NOMO-1 treated with DMSO at 0.1 percent for 48 hours (cell line): ENCODE measurements at regions not wholly inside any gene's neighbourhood (a gene's known extent, or its start where the extent isn't known, plus 50 kb on each side); places are given as distances from the start of the nearest gene placed in this dataset.

Experiments
- DNase-seq: peaks from one replicate; lab custom pipeline; 2025; ENCODE audit not compliant: unreplicated experiment; lab: John Stamatoyannopoulos, UW

DNA sequence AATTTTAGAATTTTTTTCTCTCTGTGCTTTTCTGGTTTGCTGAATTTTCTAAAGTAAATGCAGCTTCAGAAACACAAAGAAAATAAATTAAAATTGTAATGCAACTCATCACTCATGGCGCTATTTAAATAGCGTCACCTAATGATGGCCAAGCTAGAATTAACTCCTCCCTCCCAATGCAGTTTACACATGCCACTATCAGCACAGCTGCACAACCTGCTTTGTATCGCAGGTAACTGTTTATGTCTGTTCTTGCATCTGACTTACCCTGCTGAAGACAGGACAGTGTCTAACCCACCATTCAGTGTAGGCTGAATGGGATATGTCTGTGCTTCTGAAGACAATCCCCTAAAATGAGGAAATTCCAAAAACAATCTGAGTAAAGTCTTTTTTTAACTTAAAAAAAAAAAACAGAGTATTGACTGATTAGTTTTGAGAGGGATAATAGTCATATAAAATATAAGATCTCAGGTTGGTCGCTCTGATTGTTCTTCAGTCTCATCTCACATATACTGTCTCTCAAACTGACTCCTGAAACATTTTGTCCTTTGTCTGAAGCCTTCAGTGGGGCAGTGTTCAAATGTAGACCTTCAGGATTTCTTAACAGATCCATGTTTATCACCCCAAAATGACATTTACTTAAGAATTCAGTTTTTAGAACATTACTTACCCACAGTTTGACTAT is 271.4 kb downstream of the ZEB2 start:
- DNase-seq, result no peak

DNA sequence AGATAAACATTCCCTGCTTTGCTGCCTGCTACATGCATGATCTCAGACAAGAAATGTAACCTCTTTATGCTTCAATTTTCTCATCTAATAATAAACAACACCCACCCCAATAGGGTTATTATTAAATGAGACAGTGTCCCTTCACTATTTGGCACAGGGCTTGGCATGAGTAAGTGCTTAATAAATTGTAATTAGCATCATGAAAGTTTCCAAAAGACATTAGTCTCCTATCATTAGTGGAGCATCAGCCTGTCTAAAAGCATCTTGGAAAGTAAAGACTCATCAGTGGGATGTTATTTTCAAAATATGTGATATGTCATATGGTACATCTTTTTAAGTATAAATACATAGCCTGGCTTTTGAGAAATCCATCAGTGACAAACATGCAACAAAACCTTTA is 275.0 kb downstream of the ZEB2 start:
- DNase-seq, result no peak

DNA sequence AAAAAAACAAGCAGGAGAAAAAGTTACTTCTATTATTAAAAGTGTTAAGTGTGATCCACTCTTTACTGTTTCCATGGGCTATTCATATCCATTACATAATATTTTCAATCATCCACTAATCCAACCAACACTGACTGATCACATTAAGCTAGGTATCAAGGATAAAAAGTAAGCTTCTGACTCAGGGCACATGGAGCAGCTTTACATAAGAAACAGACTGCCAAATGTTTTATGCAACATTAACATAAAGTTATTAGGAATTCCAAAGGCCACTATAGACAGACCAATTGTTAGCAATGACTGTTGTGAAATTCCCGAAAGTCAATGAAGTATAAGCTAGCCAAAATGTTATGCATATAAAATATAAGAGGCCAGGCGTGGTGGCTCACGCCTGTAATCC is 277.6 kb downstream of the ZEB2 start:
- no peak for DNase-seq

DNA sequence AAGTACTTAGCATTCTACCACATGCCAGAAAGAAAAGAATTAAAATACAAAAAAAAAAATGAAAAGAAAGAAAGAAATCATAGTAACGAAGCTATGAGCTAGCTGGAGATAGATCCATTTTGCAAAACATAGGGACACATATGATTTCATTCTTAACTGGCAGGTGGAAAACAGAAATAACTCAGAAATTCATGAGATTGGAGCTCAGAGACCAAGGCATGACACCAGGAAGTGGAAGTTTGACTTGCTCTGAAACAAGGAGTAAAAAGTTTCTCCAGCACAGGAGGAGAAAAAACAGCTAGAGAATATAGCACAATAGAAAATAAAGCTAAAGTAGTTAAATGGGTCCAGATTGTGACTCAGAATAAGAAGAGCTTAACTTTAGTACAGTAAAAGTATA is 278.1 kb downstream of the ZEB2 start:
- no peak for DNase-seq

DNA sequence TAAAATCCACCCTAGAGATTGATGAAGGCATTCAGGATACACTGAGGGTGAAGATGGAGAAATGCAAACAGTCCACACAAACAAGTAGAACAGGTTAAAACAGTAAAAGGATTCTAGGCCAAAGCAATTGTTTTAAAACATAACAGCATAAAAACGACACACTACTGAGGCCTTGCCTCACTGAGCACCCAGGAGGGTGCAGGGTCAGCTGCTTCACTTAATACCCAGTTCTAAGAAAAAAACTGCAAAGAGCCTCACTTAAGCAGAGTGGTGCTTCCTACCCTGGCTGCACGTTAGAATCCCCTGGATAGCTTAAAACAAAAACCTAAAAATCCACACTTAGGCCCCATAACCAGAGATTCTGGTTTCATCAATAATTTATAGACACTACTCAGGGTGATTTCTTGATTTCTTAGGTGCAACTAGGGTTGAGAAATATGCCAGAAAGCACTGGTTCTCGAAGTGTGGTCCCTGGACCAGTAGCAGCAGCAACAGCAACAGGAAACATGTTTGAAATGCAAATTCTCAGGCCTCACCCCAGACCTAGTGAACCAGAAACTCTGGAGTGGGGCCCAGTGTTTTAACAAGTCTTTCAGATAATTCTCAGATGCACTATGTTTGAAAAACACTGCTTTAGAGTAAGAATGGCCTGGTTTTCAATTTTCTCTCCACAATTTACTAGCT is 279.1 kb downstream of the ZEB2 start:
- no peak for DNase-seq

DNA sequence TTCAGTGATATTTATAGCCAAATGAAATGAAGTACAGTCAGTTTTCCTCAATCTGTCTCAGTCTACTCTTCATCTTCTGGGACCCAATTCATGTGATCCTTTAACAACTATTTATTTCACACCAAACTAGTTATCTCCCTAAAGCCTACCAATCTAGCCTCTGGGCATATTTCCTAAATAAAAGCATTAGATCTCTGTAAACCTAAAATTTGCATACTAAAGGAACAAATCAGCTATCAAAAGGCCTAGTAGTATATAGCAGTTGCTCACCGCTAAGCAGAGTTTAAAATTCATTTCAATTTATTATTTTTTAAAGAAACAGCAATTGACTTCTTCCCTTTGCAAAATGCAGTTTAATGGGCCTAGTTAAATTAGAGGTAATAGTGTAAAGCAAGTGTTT is 280.2 kb downstream of the ZEB2 start:
- DNase-seq, result no peak

DNA sequence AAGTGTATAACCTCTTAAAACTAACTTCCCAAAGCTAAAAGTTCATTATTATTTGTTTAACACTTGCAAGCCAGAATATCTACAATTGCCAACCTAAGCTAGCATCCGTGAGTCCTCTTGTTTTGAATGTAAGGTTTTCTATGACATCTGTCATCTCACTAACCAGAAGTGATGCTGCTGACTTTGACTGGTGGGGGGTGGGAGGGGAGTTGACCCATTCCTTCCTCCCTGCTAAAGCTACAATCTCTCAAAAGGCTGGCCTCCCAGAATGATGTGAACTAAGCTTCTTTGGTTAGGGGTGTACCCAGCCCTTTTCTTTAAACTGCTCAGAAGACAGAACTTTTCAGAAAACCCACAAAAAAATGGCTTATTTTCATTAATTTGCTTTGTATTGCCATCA is 280.6 kb downstream of the ZEB2 start:
- DNase-seq, result no peak

DNA sequence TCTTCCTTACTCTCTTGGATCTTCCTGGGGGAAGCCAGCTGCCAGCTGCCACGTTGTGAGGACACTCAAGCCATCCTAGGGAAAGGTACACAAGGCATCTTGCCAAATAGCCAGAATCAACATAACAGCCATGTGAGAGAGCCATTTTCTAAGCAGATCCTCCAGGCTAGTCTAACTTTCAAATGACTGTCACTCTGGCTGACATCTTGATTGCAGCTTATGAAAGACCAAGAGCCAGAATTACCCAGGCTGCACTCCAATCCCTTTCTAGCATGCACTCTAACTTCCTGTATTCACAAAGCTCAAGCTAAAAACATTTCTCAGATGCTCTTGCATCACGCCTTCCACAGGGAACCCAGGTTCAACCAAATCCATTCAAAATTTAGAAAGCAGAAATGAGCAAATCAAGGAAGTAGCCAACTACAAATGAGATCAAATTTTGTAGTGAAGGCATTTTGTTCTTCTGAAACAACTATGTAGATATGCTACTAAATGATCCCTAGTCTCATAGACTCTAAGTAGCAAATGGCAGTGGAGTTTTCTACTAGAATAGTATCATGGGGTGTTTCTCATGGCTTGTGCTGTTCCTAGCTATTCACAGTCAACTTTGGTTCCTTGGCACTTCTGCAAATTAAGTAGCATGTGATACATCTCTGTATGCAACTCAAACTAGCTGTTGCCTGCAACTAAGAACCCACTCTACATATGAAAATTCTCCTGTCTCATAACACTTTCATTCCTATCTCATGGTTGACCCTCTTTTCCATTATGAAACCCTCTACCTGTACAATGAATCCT is 281.9 kb downstream of the ZEB2 start:
- peak; percentile 94 for DNase-seq

DNA sequence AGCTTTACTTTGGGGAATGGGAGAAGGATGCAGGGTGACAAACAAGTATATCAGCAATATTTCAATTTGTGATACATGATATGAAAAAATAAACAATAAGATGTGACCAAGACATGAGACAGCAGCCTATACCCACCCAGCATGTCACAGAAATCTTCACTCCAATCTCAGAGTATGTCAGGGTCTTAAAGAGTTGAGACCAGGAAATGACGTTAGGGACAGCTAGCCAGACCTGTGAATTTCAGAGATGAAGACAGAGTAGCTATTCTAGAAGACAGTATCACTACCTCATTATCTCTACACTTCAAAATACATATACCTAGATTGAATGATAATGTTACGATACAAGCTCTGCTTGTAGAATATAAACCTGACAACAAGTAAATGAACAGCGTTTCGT is 282.8 kb downstream of the ZEB2 start:
- DNase-seq, result no peak

DNA sequence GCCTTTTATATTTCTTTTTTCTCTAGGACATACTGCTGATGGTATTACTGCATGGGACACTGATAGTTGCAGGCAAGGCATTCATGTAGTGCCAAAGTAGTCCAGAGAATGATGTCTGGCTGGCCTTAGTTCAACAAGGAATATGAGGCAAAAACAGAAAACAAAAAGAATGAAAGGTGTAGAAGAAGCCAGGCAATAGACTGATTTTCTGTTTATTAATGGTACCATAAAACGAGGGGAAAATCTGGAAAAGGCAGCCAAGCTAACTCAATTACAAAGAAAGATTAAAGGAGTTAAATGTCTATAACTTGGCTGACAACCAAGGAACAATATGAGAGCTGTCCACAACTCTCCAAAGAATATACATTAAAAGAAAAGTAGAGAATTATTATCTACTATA is 284.9 kb downstream of the ZEB2 start:
- no peak for DNase-seq

DNA sequence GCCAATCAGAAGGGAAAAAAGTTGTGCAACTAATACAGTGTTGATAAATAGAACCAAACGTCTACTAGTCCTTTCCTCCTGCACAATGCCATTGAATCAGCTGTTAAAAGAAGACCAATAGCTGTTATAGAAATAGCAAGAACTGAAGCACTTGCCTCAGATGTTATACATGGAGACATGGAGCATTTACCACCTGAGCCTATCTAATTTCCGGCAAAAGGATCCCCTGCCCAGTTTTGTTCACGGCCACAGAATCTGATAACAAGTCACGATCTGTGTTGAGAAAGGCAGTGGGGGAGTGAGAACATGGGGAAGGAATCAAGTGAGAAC is 285.4 kb downstream of the ZEB2 start:
- no peak for DNase-seq

DNA sequence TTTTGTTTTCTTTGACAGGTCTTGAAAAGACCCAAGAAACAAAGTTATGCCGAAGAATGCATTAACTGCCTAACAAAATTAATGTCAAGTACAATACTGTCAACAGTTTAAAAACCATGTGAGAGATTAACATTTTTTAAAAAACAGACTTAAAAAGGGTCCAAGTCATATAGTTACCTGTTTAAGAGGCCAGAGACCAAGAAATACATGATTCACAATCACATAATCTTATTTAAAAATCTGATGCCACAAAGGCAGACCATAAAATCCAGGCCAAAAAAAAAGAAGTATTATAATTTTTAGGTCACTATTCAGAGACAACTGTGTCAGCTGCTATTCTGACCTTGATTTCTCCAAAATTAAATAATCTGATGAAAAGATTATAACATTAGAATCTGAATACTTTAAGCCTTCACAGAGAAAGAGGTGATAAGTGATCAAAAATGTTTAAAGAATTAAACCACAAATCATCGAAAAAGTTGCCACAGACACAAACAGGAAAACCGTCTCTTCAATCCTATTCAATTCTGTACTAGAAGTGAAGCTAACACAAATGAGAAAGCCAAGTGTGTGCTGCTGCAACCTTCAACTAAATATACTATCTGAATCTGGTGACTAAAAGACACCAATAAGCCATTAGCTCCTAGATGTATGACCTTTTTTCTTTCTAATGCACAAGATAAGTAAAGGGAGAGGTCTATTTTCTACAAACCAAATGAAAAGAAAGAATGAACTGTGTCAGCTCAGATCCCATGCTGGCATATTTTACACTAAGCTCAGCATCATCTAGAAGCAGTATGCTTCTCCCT is 286.0 kb downstream of the ZEB2 start:
- DNase-seq, result no peak

DNA sequence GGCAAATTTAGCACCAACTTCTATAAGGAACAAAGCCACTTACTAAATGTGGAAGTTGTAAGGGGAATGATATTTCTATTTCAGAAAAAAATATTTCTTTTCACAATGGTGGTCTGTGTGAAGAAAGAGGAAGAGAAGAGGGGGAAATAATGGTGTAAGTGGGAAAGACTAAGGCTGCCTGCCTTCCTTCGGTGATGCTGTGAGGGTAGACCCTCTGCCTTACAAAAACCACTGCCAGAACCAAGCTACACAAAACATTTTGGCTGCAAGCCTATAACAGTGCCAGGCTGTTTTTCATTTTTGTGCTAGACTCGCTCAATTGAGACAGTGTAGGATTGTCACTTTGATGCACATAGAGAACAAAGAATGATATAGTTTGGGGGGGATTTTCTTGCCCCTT is 286.6 kb downstream of the ZEB2 start:
- peak; percentile 15 for DNase-seq

DNA sequence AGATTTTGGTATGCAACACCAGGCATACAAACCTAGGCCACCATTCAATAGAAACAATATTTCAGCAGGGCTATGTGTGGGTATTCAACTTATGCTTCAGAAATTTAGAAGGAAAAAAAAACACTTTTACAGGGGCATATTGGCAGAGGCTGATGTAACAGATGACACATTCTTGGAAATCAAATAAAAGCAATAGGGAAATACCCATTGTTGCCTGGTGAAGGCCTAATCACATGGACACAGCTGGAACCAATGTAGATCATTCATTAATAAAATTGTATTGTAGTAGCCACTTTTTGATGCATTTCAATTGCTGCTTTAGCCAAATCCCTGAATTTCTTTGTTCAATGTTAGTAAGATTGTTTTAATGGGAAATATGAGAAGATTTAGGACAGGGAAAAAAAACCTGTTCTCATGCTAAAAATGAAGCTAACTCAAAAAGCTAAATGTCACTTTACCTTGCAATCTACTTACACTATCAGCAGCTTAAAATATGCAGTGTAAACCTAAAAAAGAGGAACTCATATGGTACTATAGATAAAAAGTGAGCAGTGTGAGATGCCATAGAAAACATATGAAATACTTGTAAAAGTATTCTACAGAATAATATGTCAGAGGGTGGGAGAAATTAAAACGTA is 289.4 kb downstream of the ZEB2 start:
- peak; percentile 15 for DNase-seq

DNA sequence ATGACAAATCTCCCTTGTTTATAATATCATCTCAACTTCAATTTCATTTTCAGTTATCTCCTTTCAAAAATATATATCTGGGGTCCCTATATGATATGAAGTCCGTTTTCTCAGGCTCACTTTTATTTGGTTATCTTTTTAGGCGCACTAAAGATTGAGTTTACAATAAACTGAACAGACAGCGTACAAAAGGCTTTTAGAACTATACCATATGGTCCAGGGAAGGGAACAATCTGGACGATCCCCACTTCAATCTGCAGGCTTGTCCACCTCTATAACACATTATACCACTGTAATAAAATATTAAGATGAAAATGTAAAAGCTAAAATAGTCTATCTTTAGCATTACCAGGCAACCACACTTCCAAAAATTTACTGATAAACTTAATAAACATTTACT is 289.9 kb downstream of the ZEB2 start:
- DNase-seq, result no peak

DNA sequence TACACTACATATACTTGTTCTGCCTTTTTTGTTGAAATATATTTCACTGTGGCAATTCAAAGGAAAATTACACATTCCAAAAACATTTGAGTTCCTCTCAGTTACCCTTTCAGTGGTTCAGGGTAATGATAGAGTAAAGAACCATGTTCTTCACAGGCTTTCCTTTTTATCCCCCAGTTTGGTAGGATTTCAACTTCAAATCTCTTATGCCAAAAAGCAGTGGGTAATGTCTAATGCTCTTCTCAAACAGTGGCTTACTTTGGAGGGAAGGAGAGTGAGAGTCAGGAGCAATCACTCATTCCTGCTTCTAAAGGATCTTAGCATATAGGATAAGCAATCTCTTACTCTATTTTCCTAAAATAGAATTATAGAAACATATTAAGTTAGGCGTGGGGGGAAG is 290.6 kb downstream of the ZEB2 start:
- DNase-seq, result no peak

DNA sequence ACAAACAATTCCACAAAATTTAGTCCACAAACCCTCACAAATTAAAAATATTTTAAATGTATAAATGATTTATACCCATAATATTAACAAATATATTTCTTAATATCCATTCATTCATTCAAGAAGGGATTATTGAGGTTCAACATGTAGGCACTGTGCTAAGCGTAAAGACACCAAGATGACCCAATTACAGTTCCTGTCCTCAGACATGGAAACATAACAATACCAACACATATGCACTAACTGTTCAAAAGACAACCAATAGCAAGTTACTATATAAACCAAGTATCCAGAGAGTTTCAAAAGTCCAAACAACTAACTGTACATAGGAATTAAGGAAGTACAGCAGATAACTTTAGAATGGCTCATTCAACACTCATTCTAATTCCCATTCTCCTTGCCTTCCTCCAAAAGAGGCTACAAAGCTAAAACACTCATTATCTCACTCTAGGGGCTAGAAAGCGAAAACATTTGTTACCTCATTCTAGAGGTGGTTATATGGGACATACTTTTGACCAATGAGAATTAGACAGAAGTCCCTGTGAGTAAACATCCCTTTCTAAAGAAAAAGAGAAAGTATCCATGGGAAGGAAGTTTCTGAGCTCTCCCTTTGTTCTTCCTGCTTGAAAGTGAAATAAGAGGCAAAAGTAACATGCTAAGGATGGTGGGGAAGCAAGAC is 292.4 kb downstream of the ZEB2 start:
- DNase-seq, result no peak

DNA sequence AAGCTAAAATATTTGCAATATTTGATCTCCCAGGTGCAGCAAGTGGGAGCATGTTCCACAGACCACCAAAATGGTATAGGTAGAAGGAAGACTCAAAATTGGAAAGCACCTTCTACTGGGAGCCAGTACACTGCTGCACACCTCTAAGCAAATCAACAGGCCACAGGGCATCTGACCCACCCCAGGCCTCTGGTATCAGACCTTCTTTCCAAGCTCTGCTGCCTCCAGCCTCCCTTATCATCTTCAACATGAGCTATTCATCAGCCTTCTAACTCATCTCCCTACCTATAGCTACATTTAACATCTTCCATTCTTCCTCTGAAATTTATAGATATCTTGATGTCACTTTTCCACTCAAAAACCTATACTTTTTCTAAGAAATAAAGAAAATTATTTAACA is 294.8 kb downstream of the ZEB2 start:
- no peak for DNase-seq

DNA sequence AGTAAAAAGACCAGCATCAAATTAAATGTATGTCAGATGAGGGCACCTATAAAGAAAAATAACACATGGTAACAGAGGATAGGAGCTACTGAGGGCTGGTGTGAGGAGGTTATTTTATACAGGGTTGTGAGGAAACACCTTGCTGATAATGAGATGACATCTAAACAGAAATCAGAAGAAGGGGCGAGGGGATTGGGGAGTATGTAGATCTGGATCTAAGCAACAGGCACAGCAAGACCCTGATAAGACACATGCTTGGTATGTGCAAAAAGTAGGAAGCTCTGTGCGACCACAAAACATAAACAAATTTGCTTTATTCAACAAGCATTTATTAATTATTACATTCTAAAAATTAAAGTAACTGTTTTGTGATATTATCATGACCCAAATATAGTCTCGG is 295.4 kb downstream of the ZEB2 start:
- no peak for DNase-seq

DNA sequence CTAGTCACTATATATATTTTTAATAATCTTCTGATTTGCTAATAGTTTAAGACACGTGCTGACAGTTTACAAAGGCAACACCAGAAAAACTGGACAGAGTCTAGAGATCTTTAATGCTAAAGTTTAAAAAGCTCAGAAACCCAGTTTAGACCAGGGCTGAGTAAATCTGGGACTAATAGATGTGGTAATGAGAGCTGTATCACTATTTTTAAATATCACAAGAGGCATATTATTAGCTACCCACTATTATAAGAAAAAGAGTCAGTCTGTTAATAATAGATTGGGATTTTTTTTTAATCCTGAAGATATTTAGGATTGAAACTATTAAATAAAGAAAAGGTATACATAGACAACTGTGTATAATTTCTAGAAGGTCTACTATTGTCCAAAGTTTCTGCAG is 299.9 kb downstream of the ZEB2 start:
- DNase-seq, result no peak
